IMR-90 (cell line): ENCODE measurements at regions not wholly inside any gene's neighbourhood (a gene's known extent, or its start where the extent isn't known, plus 50 kb on each side); places are given as distances from the start of the nearest gene placed in this dataset.

Source experiments
- ATAC-seq: fragments of 200-7000 bp; cut with Tn5 transposase; 2 replicates; pipeline ENCODE4 v1.9.1; 2020; ENCODE audit warnings: low read depth, mild to moderate bottlenecking, moderate library complexity
- BruUV-seq: library from RNA; stranded (reverse); fragments of 400-500 nt; replicated peaks from 2 replicates; lab custom pipeline; 2021; lab: Mats Ljungman, UMichigan
- CTCF ChIA-PET: fragments of 300-600 bp; formaldehyde crosslinking; extraction: SDS; loops from one replicate; lab custom pipeline; 2021; ENCODE audit warnings: antibody characterized with exemption; lab: Yijun Ruan, JAX
- POLR2A ChIA-PET: fragments of 300-600 bp; sonication (Branson Sonifier 250); formaldehyde crosslinking; loops from one replicate; lab custom pipeline; 2022; ENCODE audit warnings: antibody characterized with exemption; ENCODE audit not compliant: unreplicated experiment; lab: Charles Lee
- DNase-seq: peaks from one replicate; pipeline ENCODE4 v3.0.0; 2013
- H2AFZ ChIP-seq: replicated peaks from 2 replicates; pipeline ENCODE3; 2013; ENCODE audit warnings: low read length, mild to moderate bottlenecking; ENCODE audit not compliant: poor library complexity
- H2AK5ac ChIP-seq: 2 replicates; pipeline ENCODE4 v1.6.1; 2013; ENCODE audit warnings: low read depth, low read length, inconsistent platforms
- H2AK9ac ChIP-seq: replicated peaks from 2 replicates; pipeline ENCODE3; 2013; ENCODE audit warnings: mild to moderate bottlenecking, low read depth, low read length, moderate library complexity; ENCODE audit not compliant: poor library complexity
- H2BK120ac ChIP-seq: 2 replicates; pipeline ENCODE4 v1.6.1; 2013; ENCODE audit warnings: low read depth, low read length, inconsistent platforms
- H2BK15ac ChIP-seq: 3 replicates; pipeline ENCODE4 v1.6.1; 2013; ENCODE audit warnings: low read depth, low read length, inconsistent platforms
- H2BK20ac ChIP-seq: 2 replicates; pipeline ENCODE4 v1.6.1; 2013; ENCODE audit warnings: low read depth, mild to moderate bottlenecking, inconsistent platforms, low read length, moderate library complexity
- H2BK5ac ChIP-seq: 2 replicates; pipeline ENCODE4 v1.6.1; 2013; ENCODE audit warnings: mild to moderate bottlenecking, low read depth, low read length, inconsistent platforms; ENCODE audit not compliant: poor library complexity, severe bottlenecking
- H3K14ac ChIP-seq: replicated peaks from 2 replicates; pipeline ENCODE4 v1.6.1; 2013; ENCODE audit warnings: low read depth, low read length, inconsistent platforms
- H3K18ac ChIP-seq: 2 replicates; pipeline ENCODE4 v1.6.1; 2013; ENCODE audit warnings: low read depth, low read length, control low read depth
- H3K23ac ChIP-seq: 2 replicates; pipeline ENCODE4 v1.6.1; 2013; ENCODE audit warnings: low read depth, low read length, inconsistent platforms
- H3K27ac ChIP-seq: 2 replicates; pipeline ENCODE4 v1.5.1; 2013; ENCODE audit warnings: mild to moderate bottlenecking, control low read depth, low read length; ENCODE audit not compliant: insufficient read depth
- H3K27me3 ChIP-seq: 2 replicates; pipeline ENCODE4 v1.6.1; 2013; ENCODE audit warnings: low read length; ENCODE audit not compliant: control insufficient read depth, insufficient read depth
- H3K36me3 ChIP-seq: 2 replicates; pipeline ENCODE4 v1.6.1; 2013; ENCODE audit warnings: low read length, mixed read lengths; ENCODE audit not compliant: control insufficient read depth, insufficient read depth
- H3K4ac ChIP-seq: 2 replicates; pipeline ENCODE4 v1.6.1; 2013; ENCODE audit warnings: low read depth, low read length, inconsistent platforms
- H3K4me1 ChIP-seq: 2 replicates; pipeline ENCODE4 v1.6.1; 2013; ENCODE audit warnings: low read length, mixed read lengths; ENCODE audit not compliant: control insufficient read depth, insufficient read depth
- H3K4me2 ChIP-seq: 2 replicates; pipeline ENCODE4 v1.6.1; 2013; ENCODE audit warnings: low read depth, mild to moderate bottlenecking, control low read depth, low read length, moderate library complexity
- H3K4me3 ChIP-seq: 2 replicates; pipeline ENCODE4 v1.5.1; 2013; ENCODE audit warnings: low read depth, mild to moderate bottlenecking, control low read depth, low read length, moderate library complexity; ENCODE audit not compliant: insufficient read depth
- H3K56ac ChIP-seq: 2 replicates; pipeline ENCODE4 v1.6.1; 2013; ENCODE audit warnings: low read length, inconsistent platforms; ENCODE audit not compliant: insufficient read depth; ENCODE audit errors: extremely low read depth
- H3K79me1 ChIP-seq, 2 experiments: 2 replicates each; pipeline ENCODE4 v1.6.1; 2013; ENCODE audit warnings: low read length in 2 of 2, inconsistent platforms in 1 of 2, low read depth in 1 of 2
- H3K9ac ChIP-seq: 2 replicates; pipeline ENCODE4 v1.6.1; 2013; ENCODE audit warnings: low read depth, low read length, control low read depth
- H3K9me1 ChIP-seq: 2 replicates; pipeline ENCODE4 v1.6.1; 2013; ENCODE audit warnings: low read length, inconsistent platforms; ENCODE audit not compliant: insufficient read depth
- H3K9me3 ChIP-seq: 2 replicates; pipeline ENCODE4 v1.6.1; 2013; ENCODE audit warnings: low read length; ENCODE audit not compliant: control insufficient read depth, insufficient read depth
- H4K20me1 ChIP-seq: 2 replicates; pipeline ENCODE4 v1.6.1; 2013; ENCODE audit warnings: low read length, inconsistent platforms; ENCODE audit not compliant: insufficient read depth
- H4K5ac ChIP-seq: 2 replicates; pipeline ENCODE4 v1.6.1; 2013; ENCODE audit warnings: mild to moderate bottlenecking, low read depth, low read length, control low read depth
- H4K8ac ChIP-seq, 2 experiments: 2 replicates each; pipeline ENCODE4 v1.6.1; 2013; ENCODE audit warnings: low read depth in 2 of 2, low read length in 2 of 2, control low read depth in 1 of 2, inconsistent platforms in 1 of 2
- H4K91ac ChIP-seq: 2 replicates; pipeline ENCODE4 v1.6.1; 2013; ENCODE audit warnings: low read depth, low read length, inconsistent platforms; ENCODE audit not compliant: insufficient read depth
- BHLHE40 ChIP-seq: fragments of 150-350 bp; IDR thresholded peaks from 2 replicates; pipeline ENCODE4 v1.6.1; 2016; ENCODE audit warnings: mild to moderate bottlenecking, low read depth, low read length
- CEBPB ChIP-seq: IDR thresholded peaks from 2 replicates; pipeline ENCODE4 v1.6.1; 2012; ENCODE audit warnings: low read depth, low read length, improper control_type of control experiment
- FOS ChIP-seq: fragments of 150-350 bp; IDR thresholded peaks from 2 replicates; pipeline ENCODE4 v1.6.1; 2016; ENCODE audit warnings: low read depth, low read length
- MAFK ChIP-seq: IDR thresholded peaks from 2 replicates; pipeline ENCODE4 v1.6.1; 2012; ENCODE audit warnings: low read depth, low read length, improper control_type of control experiment
- MXI1 ChIP-seq: IDR thresholded peaks from 2 replicates; pipeline ENCODE4 v1.6.1; 2012; ENCODE audit warnings: low read depth, mild to moderate bottlenecking, low read length, moderate library complexity, borderline replicate concordance
- NFE2L2 ChIP-seq: fragments of 150-350 bp; IDR thresholded peaks from 2 replicates; pipeline ENCODE4 v1.6.1; 2016; ENCODE audit warnings: low read depth, mild to moderate bottlenecking, low read length
- POLR2A ChIP-seq: IDR thresholded peaks from 2 replicates; pipeline ENCODE4 v1.6.1; 2012; ENCODE audit warnings: mild to moderate bottlenecking, low read depth, low read length
- RAD21 ChIP-seq: IDR thresholded peaks from 2 replicates; pipeline ENCODE4 v1.6.1; 2012; ENCODE audit warnings: low read length, improper control_type of control experiment
- RFX5 ChIP-seq: IDR thresholded peaks from 2 replicates; pipeline ENCODE4 v1.8.0; 2012; ENCODE audit warnings: low read depth, mild to moderate bottlenecking, low read length, moderate library complexity
- USF2 ChIP-seq: fragments of 150-350 bp; IDR thresholded peaks from 2 replicates; pipeline ENCODE4 v1.6.1; 2017; ENCODE audit warnings: mild to moderate bottlenecking, antibody characterized with exemption, low read length, low read depth
- WGBS, 2 experiments: methylation state at CpG; one replicate each; pipeline versions ENCODE4 v1.1.5 to v1.1.7; 2013; ENCODE audit warnings: missing lambda C conversion rate in 2 of 2; ENCODE audit not compliant: insufficient read length in 1 of 2; ENCODE audit errors: extremely low coverage in 2 of 2; 5-methylcytosine and 5-hydroxymethylcytosine counted together
- dilution Hi-C: fragments of 300-500 bp; cut with HindIII; formaldehyde crosslinking; loops from one replicate; pipeline ENCODE4 v1.14.3; 2018; ENCODE audit warnings: low sequenced_read_pairs; ENCODE audit not compliant: unreplicated experiment
- in situ Hi-C: fragments of 300-500 bp; cut with MboI; formaldehyde crosslinking; loops from 3 replicates; pipeline ENCODE4 v1.14.3; 2019; ENCODE audit warnings: low sequenced_read_pairs, inconsistent platforms, mixed read lengths
- intact Hi-C: fragments of 100-400 bp; cut with micrococcal nuclease; formaldehyde crosslinking; loops from 2 replicates; pipeline ENCODE4 v1.10.0; 2022

GRCh38 chr11:114929351-114930000 is 251.1 kb downstream of the NXPE2 start:
- no peak overlapping the region for H2BK120ac ChIP-seq
- no peak overlapping the region for H4K8ac ChIP-seq
- no peak overlapping the region for H3K4ac ChIP-seq
- no peak overlapping the region for H3K18ac ChIP-seq
- H4K5ac ChIP-seq: no peak overlapping the region
- H3K14ac ChIP-seq: no peak overlapping the region
- H3K27me3 ChIP-seq: no peaks in the 10 kb centered on the region
- no peak overlapping the region for H2BK5ac ChIP-seq
- H3K36me3 ChIP-seq: no peaks in the 10 kb centered on the region
- ATAC-seq (no peak), DNase-seq (no peak)
- no peaks in the 10 kb centered on the region for H3K79me1 ChIP-seq
- intact Hi-C loops: no loop called here
- BruUV-seq: no TSS peak
- no peak overlapping the region for H3K23ac ChIP-seq
- no peak overlapping the region for H2AK5ac ChIP-seq
- H4K91ac ChIP-seq: no peak overlapping the region
- H3K9me1 ChIP-seq: no peaks in the 10 kb centered on the region
- H3K4me3 ChIP-seq: no peak overlapping the region
- 39% methylated on average over 4 of the region's 9 CpGs; no CpG with 5 or more reads in 1 of the 2 experiments for WGBS, 2 experiments
- H3K56ac ChIP-seq: no peak overlapping the region
- no peak overlapping the region for H2AFZ ChIP-seq
- H3K9me3 ChIP-seq: peaks cover 8% of the 10 kb centered on the region; the same call in 1 of the 2 replicates
- CTCF ChIA-PET: no interaction called here
- POLR2A ChIA-PET: no interaction called here
- H2AK9ac ChIP-seq: no peak overlapping the region
- H2BK15ac ChIP-seq: no peak overlapping the region
- H2BK20ac ChIP-seq: no peak overlapping the region
- in situ Hi-C loops: no loop called here
- dilution Hi-C loops: no loop called here
- H3K4me2 ChIP-seq: no peak overlapping the region
- H3K4me1 ChIP-seq: no peaks in the 10 kb centered on the region
- H3K27ac ChIP-seq: no peak overlapping the region
- no peak overlapping the region for H3K9ac ChIP-seq
- H4K20me1 ChIP-seq: no peaks in the 10 kb centered on the region
- no peak for TF ChIP-seq RFX5
- TF ChIP-seq MXI1: no peak
- TF ChIP-seq CEBPB: no peak
- no peak for TF ChIP-seq RAD21
- TF ChIP-seq FOS: no peak
- no peak for TF ChIP-seq BHLHE40
- no peak for TF ChIP-seq MAFK
- TF ChIP-seq POLR2A: no peak
- TF ChIP-seq NFE2L2: no peak
- no peak for TF ChIP-seq USF2
